ENCODE measurements at regions not wholly inside any gene's neighbourhood (a gene's known extent, or its start where the extent isn't known, plus 50 kb on each side); places are given as distances from the start of the nearest gene placed in this dataset.

- TF ChIP-seq TBP (IDR thresholded peaks at IDR 0.05; ENCODE audit: low read depth, low read length) = no peak
- no peak for TF ChIP-seq POLR2A (IDR thresholded peaks at IDR 0.05; ENCODE audit: control extremely low read depth in 1 of 2, low read depth in 2 of 2, low read length in 2 of 2)
Observed at GRCh38 chr4:110886270-110886669, 263.4 kb upstream of the PITX2 start.
